ENCODE measurements at regions not wholly inside any gene's neighbourhood (a gene's known extent, or its start where the extent isn't known, plus 50 kb on each side); places are given as distances from the start of the nearest gene placed in this dataset.
"Not testable (repeated sequence)": the region's sequence is repeated elsewhere in the genome, so short reads cannot be mapped to it uniquely, and the experiment has no call there.

DNA sequence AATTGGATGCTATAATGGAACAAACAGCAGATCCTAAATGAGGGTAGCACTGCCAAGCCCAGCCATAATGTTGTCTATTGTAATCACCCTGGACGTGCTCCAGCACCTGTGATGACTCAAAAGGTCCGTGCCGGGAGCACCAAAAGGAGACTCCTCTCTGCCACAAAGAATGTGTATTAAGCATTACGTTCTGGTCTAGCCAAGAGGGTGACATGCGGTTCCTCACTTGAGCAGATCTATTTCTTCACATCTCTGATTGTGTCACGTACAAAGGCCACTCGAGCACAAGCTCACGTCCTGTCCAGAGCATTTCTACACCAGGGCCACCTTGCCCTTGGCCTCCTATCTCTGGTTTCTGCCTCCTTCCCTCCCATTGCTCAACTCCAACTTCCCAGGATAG lies 219.9 kb upstream of the IRS2 start:
- DNase-seq, result peak; percentile 57

DNA sequence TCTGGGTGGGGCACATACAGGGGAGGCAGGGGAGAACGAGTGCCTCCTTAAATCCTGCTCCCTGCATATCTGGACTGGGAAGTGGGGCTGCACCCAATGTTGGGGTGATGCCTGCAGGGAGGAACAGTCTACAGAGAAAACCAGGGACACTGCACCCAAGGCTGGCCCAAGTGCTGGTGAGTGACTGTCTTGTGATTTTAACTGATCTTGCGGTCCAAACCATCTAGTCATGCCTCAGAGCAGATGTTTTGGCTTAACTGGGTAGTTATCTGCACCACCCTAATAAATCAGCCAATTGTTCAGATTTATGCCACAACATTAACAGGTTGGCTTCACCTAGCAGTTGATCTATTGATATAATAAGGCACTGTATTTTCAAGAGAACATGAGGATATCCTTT lies 219.2 kb upstream of the IRS2 start:
- no peak for DNase-seq

DNA sequence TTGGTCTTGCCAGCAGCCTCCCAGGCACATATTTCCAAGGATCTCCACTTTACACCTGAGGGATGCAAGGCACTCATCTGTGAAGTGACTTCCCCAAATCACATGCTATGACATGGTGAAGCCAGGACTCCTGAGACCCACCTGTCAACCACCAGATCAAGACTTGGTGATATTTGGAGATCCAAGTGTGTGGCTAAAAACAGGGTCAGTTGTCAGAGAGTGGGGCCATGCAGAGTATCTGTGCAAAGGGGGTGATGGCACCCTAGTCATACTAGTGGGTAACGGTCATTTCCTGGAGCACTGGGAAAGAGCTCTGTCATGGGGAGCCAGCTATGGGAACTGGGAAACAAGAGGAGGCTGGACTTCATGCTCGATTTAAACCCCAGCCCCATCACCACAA lies 218.4 kb upstream of the IRS2 start:
- no peak for DNase-seq

DNA sequence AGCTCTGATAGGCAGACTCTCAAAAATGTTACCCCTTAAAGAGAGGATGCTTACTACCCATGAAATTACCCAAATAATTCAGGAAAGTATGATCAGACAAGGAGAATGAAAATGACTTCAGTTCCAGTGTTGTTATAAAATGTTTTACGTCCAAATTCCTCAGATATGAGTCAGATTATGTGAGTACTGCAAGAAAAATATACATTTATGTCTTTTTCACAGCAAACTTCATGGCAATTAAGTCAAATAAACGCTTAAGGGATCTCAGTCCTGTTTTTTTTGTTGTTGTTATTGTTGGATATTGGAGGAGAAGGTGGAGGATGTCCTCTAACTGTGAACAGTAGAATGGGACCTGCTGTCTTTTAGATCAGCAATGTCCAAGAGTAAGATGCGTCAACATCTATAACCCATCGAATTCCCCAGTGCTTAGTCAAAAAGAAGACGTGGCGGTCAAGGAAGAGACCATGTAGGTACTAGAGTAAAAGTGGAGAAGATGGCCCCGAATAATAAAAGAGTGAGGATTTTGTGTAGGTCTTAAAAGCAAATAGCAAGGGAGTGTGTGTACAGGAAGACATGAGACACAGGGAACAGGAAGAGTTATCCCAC lies 215.4 kb upstream of the IRS2 start:
- DNase-seq, result peak; percentile 58

DNA sequence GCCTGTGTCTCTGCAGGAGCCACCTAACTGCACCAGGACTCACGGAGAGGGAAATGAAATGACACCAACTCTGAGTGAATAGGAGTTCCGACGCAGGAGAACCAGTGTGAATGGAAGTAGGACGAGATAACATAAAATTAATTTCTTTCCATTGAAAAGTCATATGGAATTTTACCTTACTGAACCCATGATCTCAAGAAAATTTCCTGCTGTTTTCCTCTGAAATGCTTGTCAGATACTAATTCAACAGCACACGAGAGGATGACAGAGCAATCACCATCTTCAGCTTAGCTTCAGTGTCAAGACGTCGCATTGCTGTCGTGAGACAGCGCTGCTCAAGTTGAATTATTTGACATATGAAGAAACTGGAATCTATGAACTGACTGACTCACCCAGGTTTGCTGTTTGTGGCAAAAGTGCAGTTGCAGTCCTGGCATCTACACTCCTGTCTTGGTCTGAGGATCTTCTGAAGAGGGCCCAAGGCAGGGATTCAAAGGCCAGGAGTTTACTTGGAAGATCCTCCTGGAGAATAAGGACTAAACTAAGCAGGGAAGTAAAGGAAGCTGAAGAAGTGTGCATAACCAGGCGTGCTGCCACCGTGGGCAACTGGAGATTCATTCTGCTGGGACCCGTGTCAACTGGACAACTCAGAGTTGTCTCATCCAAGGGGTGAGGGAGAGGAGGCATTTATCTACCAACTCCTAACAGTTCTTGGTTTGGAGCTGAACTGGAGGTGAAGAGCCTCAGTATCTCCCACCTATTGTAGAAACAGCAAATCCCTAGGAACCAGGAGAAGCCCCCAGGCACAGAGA lies 214.4 kb upstream of the IRS2 start:
- no peak for DNase-seq

DNA sequence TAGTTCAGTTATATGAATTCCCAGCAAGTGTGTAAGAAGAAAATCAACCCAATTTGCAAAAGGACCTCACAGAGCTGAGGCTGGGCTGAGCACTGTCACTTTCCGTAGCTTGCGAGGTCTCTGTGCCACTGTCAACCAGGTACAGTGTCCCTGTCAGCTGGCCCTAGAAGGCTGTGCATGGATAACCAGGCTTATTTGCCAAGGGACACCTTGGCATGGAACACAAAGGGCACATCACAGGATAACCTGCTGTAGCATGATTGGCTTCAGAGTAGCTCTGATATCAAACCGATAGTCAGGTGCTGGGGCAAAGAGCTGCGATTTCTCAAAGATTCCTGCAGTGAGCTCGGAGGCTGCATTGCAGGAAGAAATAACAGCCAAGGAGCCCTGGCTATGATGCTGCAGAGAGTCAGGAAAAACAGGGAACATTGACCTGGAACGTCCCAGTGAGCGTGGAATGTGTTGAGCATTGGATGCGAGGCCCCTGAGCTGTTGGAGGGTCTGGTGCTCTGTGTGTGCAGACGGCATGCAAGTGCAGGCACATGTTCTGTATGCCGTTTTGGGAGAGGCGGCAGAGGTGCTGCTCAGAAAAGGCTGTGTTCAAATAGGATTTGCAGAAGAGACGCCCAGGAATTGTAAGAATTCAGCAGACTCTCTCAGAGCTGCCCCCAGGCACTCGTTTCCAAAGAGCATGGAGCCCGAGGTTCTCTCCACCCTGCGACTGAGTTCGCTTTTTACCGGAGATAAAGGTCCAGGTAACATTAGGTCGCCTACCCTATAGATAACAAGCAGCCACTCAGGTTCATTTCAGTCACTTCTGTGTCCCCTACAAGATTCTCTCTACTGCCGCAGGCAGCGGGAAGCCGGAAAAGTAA lies 213.5 kb upstream of the IRS2 start:
- no peak for DNase-seq

DNA sequence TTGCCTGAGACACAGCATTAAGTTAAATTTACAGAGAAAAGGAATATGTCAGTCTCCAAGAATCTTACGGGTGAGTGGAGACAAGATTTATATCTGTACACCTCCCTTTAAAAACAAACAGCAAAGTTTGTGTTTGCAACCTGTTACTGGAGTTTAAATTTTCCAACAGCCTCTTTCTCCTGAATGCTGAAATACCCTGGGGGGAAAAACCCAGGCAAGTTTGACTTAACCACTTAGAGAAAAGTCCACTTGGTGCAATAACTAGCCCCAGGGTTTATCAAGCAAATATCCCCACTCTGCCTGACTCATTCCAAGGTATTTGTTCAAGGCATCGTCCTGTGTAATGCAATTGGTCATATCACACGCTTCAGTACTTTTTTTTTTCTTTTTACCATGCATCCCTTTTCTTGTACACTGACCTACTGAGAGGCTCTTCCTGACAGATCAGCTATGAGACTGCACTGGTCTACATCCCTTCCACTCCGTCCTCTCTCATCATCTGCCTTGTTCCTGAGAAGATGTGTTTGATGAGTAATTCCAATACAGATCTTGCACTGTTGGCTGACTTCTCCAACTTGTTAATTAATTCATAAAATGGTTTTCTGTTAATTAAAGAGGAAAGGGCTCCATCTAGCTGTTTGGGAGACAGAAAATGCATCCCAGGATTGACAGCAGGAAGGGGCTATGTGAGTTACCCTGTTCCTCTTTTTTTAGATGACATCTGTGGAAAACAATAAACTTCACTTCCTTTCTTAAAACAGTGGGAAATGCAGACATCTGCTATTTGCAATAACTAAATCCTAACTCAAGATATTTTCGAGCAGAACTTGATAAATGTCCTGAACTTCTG lies 212.5 kb upstream of the IRS2 start:
- DNase-seq, result peak; percentile 97

DNA sequence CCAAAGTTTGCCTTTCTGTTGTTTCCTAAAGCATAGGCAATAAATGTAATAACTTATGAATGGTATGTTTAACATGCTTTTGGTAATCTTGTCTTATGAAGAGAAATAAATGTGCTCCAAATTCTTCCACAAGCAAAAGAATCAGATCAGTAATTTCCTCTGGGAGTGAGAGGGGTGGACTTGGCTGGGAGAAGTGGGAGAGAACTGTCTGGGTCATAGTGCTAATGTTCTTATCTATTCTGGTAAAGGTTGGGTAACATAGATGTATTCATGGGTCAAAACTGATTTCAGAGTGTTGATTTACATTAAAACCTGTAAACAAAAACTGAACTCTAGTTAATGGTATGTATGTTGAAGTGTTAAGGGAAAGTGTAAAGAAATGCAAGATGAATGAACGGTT lies 211.7 kb upstream of the IRS2 start:
- DNase-seq, result no peak

DNA sequence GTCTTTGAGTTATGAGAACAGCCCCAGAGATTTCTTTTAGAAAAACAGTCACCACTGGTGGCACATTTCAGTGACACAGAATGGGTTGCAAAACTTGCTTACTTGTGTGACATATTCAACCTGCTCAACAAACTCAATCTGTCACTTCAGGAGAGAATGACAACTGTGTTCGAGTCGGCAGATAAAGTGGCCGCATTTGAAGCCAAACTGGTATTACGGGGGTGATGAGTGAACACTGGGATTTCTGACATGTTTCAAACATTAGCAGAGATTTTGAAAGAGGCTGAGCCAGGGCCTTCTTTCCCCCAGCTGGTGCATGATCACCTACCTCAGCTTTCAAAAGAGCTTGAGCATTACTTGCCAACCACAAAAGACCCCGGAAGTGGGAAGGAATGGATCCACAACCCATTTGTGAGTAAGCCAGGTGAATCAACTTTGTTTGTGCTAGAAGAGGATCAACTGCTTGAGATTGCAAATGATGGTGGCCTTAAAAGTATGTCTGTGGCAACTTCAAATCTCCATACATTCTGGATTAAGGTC lies 210.7 kb upstream of the IRS2 start:
- DNase-seq, result not testable (repeated sequence)

DNA sequence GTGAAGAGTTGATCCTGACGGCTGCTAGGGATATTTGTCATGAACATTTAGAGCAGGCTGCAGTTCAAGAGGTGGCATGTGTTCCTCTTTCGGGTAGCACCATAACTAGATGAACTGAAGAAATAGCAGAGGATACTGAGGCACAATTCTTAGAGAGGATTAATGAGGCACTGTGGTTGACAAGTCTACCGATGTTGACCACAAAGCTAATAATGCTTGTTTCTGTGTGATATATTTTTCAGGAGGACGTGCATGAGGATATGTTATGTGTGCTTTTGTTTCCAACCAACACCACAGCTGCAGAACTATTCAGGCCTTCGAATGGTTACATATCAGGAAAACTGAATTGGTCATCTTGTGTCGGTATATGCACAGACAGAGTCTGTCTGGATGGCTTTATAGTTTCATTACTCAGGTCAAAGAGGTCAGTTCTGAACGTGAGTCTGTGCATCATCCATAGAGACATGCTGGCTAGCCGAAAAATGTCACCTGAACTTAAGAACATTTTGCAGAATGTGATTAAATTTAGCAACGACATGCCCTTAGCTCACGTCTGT lies 210.1 kb upstream of the IRS2 start:
- no peak for DNase-seq

DNA sequence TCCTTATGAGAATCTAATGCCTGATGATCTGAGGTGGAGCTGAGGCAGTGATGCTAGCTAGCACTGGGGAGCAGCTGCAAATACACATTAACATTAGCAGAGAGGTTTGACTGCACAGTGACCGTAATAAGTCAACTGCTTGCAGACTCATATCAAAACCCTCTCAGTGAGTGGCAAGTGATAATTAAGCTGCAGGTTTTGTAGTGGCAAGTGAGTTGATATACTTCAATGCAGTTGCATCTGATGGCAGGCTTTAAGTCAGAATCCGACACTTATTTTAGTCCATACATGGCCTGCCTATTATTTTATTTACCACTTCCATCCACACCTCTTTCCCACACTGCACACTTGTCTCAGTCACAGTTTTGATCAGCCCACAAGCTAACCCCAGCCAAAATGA lies 209.2 kb upstream of the IRS2 start:
- DNase-seq, result no peak

DNA sequence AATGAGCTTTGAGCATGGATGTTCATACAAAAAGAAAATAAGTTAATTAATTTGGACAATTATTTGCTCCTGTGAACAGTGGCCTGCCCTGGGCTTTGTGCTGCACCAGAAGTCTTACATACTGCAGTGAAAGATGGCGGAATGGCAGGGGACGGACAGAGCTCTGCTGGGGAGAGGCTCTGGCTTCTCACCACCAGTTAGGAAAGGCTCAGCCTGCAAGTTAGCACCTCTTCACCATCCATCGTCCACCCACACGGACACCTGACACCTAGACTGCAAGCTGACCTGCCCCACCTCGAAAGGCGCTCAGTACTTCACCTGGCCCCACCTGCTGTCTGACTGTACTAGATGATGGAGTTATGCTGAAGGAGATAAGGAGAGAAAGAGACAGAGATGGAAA lies 203.9 kb upstream of the IRS2 start:
- DNase-seq, result no peak

DNA sequence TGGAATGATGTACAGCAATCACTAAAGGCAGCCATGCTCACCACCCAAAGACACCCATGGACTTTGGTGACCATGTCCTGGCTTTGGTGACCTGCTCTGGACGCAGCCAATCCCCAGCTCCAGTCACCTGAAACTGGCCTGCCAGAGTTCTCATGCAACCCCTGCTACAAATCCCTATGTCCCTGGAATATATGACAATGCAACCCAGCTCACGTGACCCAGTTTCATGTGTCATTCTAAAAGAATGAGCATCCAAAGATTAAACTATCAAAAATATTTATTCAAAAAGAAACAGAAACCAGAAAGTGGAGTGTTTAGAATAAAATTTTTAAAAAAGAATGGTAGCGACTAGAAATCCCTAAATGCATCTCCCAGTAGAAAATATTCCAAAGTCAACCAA lies 203.3 kb upstream of the IRS2 start:
- peak; percentile 41 for DNase-seq

DNA sequence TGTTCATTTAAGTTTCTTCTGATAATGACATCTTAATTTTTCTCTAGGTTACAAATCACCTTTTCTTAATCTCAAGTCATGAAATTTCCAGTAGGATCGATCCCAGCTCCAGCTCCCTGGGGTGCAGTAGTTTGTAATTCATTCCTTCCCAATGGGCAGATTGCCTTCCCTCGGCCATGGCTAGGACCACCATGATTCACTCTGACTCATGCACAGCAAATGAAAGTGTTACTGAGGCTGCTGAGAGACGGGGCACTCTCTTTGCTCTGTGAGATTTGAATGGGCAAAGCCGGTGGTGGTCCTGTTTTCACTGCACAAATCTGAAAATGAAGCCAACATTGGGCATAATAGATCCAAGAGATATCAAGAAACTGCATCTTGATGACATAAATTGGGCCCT lies 202.8 kb upstream of the IRS2 start:
- DNase-seq, result peak; percentile 80

DNA sequence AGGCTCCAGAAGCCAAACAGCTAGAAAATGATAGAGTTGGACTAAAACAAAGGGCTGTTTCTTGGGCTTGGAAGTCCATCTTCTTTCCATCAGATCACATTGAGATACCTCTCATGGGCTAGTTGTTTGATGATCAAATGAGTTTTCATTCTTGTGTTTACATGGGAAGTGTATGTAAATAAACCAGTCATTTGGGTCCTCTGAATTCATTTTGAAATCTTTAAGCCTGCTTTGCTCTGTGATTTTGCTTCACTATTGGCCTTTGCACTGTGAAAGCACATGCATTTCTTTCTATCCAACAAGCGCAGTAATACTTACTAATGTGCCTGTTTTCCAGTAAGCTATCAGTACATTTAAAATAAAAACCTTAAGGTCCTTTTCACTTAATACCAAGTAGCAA lies 200.5 kb upstream of the IRS2 start:
- no peak for DNase-seq

DNA sequence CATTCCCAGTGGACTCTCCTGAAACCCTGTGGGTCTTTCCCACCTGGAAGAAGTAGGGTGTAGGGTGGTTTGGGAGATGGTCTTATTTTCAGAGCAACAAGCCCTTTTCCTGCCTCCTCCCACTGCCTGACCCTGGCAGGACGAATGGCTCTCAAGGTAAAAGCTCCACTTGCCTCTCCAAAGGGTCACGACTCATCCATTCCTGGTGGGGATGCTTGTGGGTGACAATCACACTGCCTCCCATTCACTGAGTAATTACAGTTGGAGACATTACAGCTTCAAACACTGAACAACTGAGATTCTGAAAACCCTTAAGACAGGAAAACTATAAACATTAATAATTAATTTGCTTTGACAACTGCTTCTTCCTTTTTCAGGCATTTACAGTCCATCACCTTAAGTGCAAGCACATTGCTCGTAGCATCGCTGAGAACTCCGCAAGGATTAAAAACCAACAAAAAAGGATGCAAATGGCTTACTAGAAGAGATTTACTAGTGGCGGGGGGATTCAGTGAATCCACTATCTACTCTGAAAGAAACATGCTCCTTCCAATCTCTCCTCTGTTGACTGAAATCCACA lies 199.6 kb upstream of the IRS2 start:
- no peak for DNase-seq

DNA sequence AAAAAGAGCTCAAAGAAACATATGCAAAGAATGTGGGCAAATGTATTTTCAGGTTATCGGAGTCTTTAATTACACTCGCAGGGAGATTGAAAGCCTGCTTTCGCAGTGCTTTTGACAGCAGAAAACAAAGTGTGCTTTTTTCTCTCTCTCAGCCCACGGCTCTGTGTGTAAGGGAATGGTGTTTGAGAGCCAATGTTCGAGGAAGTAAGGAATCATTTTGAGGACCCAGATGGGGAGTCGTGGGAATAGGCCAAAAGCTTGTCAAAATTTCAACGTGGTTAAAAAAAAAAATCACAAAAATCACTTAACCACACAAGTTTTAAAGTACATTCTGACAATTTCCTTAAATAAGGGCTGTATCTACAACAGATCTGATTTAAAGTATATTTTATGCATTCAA lies 197.1 kb upstream of the IRS2 start:
- DNase-seq, result no peak

DNA sequence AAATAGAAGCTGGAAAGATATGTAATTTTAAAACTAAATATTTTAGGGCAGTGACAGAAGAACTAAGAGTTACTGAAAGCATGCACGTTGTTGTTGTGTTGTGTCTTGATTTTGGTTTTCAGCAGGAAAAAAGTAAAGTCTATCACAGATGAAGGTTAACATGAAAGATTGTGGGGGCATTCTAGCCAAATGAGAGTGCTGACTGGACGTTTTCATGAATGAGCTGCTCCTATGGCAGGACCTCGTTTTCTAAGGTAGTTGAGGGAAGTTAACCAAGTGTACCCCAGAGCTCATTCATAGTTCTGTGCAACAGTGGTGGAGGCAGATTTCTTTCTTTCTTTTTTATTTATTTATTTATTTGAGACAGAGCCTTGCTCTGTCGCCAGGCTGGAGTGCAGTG lies 194.6 kb upstream of the IRS2 start:
- no peak for DNase-seq

DNA sequence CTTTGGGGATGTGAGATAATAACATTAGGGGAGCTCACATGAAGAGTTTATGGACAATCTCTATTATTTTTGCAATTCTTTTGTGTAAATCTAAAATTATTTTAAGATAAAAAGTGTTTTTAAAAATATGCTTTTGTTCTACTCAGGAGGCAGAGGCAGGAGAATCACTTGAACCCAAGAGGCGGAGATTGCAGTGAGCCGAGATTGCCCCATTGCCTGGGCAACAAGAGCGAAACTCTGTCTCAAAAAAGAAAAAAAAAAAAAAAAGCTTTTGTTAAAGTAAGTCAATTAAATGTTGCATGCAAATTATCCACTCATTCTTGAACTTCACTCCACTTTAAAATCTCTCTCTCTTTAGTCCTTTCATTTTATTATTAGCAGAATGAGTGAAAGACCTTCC lies 193.3 kb upstream of the IRS2 start:
- DNase-seq, result not testable (repeated sequence)

DNA sequence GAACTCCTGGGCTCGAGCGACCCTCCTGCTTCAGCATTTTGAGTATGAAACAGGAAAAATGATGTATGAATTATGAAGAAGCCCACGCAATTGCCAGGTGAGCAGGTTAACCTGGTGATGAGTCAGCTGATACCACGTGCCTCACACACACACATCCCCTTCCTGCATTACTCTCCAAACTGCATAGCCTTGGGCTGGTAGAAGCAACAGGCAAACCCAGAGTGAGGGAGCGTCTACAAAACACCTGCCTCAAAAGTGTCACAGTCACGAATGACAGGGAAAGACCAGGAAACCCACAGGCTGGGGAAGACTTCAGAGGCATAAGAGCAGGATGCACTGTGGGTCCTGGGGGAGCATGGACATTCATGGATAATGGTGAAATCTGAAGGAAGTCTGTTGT lies 192.8 kb upstream of the IRS2 start:
- DNase-seq, result no peak

DNA sequence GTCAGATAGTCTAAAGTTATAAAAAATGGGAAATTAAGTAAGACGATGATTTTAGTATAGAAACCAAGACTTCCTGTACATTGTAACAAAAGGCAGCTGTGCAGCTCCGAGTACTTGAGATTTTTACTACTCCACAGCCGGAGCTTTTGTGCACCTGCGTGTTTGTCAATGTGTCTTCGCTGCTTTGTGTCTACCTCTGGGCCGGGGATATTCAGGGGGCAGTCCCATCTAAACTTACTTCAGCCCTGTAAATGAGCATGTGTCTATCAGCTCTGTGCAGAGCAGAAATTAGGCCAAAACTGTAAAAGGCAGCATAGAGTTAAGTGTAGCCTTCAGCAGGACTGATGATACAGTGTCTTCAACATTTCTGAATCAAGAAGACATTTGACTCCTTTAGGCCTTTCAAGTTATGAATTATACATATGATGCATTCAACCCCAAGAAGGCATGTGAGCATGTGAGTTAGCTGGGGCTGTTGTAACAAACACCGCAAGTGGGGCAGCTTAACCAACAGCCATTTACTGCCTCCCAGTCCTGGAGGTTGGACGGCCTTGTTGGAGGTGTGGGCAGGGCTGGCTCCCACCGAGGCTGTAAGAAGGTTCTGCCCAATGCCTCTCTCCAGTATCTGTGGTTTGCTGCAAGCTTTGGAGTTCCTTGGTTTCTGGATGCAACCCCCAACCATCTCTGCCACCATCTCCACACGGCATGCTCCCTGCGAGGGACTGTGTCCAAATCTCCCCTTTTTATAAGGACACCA lies 191.0 kb upstream of the IRS2 start:
- DNase-seq, result no peak

Measured in T1000 (cell line).